GM18873 (cell line): ENCODE measurements at regions not wholly inside any gene's neighbourhood (a gene's known extent, or its start where the extent isn't known, plus 50 kb on each side); places are given as distances from the start of the nearest gene placed in this dataset.
"Not testable (repeated sequence)": the region's sequence is repeated elsewhere in the genome, so short reads cannot be mapped to it uniquely, and the experiment has no call there.

Experiments
- ATAC-seq: cut with Tn5 transposase; IDR thresholded peaks from one replicate; pipeline ENCODE4 v1.9.1; 2021; ENCODE audit warnings: mild to moderate bottlenecking, moderate library complexity, moderate number of reproducible peaks; ENCODE audit not compliant: unreplicated experiment, low FRiP score

GRCh38 chr1:217140041-217140901 is 417.0 kb upstream of the ESRRG start:
- no peak for ATAC-seq

DNA sequence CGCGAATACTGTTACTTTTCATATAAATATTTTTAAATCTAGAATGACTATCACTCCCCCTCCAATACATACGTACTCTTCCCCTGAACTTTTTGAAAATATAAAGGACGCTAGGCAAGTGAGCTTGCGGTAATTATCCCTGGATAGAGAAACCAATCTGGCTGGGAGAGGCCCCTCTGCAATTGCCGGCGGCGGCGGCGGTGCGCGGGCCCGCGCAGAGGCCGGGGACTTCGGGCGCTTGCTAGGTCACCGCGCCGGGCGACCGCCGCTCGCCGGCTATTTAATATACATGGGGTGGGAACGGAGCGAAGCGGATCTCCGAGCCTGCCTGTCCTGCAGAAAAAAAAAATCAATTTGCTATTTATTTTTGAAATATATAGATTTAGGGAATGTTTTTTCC is 416.3 kb upstream of the ESRRG start:
- no peak for ATAC-seq

DNA sequence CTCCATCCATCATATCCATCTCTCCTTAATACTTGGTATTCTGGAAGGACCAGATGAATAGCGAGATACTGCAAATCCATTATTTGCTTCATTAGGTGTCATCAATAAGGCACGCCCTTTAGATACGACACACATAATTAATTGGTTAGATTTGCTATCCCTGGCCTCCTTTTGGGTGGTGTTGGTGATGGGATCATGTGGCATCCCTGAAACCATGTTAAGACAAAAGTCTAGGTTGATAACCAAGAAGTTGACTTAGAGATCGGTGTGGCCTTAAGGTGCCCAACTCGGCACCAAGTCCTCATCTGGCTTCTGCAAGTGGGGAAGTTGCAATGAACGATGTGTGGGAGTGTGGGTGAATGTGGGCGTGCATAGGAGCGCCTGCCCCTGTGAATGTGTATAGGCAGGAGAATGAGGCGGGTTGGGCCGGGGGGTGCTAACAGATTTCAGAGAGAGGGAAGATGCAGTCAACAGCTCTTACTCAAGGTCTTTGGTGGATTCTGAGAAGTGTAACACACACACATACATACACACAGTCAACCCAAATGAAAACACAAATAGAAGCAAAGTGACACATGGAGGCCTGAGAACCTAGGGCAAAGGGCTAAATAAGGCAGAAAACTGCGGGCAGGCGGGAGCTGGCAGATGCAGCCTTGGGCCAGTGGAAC is 415.7 kb upstream of the ESRRG start:
- no peak for ATAC-seq

GRCh38 chr1:217138173-217138765 is 415.0 kb upstream of the ESRRG start:
- no peak for ATAC-seq

GRCh38 chr1:217137210-217137881 is 414.1 kb upstream of the ESRRG start:
- no peak for ATAC-seq

DNA sequence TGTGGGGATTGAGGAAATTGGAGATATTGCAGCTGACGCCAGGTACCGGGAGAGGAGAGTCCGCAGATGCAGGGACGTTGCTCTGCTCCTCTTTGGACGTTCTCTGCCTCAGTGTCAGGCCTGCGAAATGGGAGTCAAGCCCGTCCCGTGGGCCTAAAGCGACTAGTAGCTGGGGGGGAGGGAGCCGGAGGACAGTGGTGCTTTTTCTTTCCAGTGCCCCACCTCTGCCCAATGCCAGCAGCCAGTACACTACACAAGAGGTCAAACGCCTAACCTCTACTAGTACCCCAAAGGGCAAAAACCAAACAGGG is 413.6 kb upstream of the ESRRG start:
- ATAC-seq: no peak

- no peak for ATAC-seq
Observed at GRCh38 chr1:217135987-217136894, 413.0 kb upstream of the ESRRG start.

GRCh38 chr1:217135569-217135915 is 412.3 kb upstream of the ESRRG start:
- no peak for ATAC-seq

DNA sequence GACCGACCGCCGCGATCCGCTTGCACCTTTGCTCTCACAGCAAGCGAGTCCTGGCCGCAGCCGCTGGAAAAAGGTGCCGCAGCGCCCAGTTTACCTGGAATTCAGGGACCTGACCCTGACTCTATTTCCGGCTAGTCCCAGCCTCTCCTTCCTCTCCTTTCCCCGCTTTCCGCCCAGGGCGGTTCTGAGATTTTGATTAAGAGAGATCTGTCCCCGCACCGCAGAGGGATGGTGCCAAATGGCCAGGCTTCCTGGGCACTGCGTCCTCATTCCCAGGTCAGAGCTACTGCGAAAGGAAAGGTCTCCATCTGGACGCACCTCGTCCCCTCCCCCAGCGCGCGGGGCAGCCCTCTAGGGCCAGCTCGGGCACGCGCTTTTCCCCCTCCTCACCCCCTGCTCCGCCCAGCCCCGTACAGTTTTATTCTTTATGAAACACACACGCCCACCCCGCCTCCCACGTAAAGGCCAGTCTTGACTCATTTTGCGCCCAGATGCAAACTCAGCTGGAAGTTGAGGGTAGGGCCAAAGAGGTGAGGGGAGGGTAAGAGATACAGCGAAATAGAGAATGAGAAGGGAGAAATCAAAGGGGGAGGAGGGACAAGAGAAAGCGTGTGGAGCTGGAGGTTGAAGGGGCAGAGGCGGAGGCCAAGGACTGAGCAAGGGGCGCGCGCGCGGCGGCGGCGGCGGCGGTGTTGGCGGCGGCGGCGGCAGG is 411.8 kb upstream of the ESRRG start:
- ATAC-seq: no peak

- no peak for ATAC-seq
Observed at GRCh38 chr1:217133958-217134856, 411.0 kb upstream of the ESRRG start.

DNA sequence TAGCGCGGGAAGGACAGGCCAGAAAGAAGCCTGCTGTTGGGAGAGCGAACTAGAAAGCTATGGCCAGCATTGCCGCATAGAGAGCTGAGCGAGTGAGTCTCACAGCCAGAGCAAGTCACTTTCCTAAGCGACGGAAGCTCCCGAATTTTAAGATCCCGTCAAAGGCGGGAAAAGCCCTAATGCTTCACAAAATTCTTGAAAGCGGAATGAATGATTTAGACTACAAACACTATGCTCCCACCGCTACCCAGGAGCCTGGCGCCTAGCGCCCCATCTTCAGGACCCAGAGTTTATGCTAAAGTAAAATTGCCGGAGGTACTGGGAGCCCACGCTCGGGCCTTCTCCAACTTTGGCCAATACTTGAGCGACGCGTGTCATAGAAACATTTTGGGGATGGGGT is 409.9 kb upstream of the ESRRG start:
- ATAC-seq: no peak

DNA sequence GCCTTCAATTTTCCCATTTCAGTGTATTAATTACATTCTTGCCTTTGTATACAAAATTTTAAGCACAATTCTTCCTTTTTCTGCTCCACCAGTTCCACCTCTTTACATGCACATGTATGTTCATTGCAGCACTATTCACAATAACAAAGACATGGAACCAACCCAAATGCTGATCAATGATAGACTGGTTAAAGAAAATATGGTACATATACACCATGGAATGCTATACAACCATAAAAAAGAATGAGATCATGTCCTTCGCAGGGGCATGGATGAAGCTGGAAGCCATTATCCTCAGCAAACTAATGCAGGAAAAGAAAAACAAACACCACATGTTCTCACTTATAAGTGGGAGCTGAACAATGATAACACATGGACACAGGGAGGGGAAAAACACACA is 400.1 kb upstream of the ESRRG start:
- ATAC-seq: not testable (repeated sequence)

GRCh38 chr1:217117973-217118465 is 394.8 kb upstream of the ESRRG start:
- ATAC-seq: no peak

DNA sequence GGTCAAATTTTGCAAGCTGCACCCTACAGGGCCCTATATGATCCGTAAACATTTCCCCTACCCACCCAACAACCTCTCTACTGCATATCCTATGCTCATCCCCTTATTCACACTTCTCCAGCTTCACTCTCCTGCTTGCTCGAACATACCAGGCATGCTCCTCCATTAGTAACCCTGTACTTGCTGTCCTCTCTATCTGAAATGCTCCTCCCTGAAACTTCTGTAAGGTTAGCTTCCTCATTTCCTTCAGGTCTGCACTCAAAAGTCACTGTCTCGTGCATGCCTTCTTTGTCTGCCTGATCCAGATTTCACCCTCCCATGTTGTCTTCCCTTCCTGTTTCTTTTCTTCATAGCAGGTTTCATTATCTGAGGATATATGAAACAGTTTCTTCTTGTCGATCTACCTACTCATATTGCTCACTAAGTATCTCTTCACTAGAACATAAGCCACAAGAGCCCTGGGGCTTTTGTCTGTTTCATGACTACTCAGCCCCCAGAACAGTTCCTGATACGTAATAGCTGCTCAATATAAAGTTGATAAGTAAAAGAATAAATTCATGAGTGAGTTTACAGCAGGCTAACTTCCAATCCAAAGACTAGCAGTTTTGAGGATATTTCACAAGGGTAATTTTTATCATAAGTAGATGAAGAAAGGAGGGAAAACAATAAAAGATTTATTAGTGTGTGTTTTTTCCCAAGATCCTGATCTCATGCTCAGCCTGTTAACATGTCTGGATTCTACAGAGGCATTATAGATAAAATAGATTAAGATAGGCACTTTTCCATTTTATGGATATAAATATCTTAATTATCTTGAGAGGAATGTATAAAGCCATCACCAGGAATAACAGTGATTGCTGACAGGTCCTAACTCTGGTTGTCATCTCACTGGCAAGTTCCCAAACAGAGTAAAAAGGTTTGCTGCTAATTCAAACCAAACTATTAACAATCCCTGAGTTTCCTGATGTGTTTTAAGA is 392.5 kb upstream of the ESRRG start:
- no peak for ATAC-seq

DNA sequence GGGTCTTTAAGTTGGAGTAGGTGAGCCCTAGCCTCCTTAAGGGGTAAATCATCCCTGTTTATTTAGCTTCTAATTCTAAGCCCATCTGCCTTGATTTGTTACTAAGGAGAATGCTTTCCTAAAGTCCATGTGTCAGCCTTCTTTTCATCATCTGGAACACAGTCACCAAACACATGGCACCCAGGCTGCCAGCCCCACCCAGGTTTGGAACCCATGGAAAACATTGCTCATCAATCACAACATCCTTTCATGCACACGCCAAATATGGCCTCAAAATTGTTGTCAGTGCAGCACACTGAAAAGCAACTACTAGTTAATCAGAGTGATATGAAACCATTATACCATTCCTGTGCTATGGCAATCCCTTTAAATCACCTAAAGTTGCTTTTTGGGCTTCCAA is 386.7 kb upstream of the ESRRG start:
- no peak for ATAC-seq

DNA sequence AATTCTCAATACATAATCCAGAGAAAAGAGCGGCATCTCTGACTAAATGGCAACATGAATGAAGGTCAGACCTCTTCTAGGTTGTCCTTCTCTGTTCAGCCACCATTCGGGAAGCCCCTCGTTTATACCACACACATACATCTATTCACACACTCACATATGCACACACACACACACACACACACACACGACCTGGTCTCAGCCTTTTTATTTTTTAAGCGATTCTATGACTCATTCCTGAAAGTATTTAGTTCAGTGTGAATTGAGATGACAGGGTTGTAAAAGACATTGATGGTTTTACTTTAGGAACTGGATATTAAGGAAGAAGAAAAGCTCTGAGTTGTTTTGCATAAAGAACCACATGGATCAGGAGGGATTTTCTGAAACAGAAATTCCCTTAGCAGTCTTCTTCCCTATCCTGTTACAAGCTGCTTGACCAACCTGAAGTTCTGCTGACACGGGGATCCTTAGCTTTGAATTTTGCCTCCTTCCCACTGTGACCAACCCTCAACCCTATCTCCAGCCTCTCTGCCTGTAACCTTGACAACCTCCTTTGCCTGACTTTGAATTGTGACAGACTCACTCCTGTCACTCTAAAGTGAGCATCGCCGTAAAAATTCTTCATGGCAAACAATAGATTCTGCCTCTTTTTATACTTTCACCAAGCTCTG is 383.1 kb upstream of the ESRRG start:
- ATAC-seq: no peak

GRCh38 chr1:217105437-217105836 is 382.2 kb upstream of the ESRRG start:
- no peak for ATAC-seq
